HEK293T (cell line): ENCODE measurements at regions not wholly inside any gene's neighbourhood (a gene's known extent, or its start where the extent isn't known, plus 50 kb on each side); places are given as distances from the start of the nearest gene placed in this dataset.

Experiments
- ARNT ChIP-seq: fragments of 450-650 bp; IDR thresholded peaks from 2 replicates; pipeline ENCODE4 v1.6.1; 2017; ENCODE audit warnings: mild to moderate bottlenecking
- BHLHE40 ChIP-seq: fragments of 450-650 bp; IDR thresholded peaks from 2 replicates; pipeline ENCODE4 v1.6.1; 2016; ENCODE audit warnings: mild to moderate bottlenecking, moderate library complexity, borderline replicate concordance
- FOXA1 ChIP-seq: fragments of 450-650 bp; IDR thresholded peaks from 2 replicates; pipeline ENCODE4 v1.6.1; 2016; ENCODE audit warnings: mild to moderate bottlenecking
- FOXK2 ChIP-seq: fragments of 450-650 bp; IDR thresholded peaks from 2 replicates; pipeline ENCODE4 v1.6.1; 2016; ENCODE audit warnings: mild to moderate bottlenecking
- FOXM1 ChIP-seq: fragments of 450-650 bp; IDR thresholded peaks from 2 replicates; pipeline ENCODE4 v1.6.1; 2017; ENCODE audit warnings: mild to moderate bottlenecking, borderline replicate concordance
- HDGF ChIP-seq: fragments of 450-650 bp; IDR thresholded peaks from 2 replicates; pipeline ENCODE4 v1.6.1; 2017; ENCODE audit warnings: antibody characterized with exemption, borderline replicate concordance
- L3MBTL2 ChIP-seq: fragments of 450-650 bp; conservative IDR thresholded peaks from 2 replicates; pipeline ENCODE4 v1.6.1; 2016; ENCODE audit warnings: mild to moderate bottlenecking
- NFRKB ChIP-seq: fragments of 450-650 bp; IDR thresholded peaks from 2 replicates; pipeline ENCODE4 v1.6.1; 2016; ENCODE audit warnings: mild to moderate bottlenecking, moderate library complexity
- SP1 ChIP-seq: fragments of 450-650 bp; IDR thresholded peaks from 2 replicates; pipeline ENCODE4 v1.6.1; 2017
- SUZ12 ChIP-seq: fragments of 450-650 bp; IDR thresholded peaks from 2 replicates; pipeline ENCODE4 v1.6.1; 2016; ENCODE audit warnings: mild to moderate bottlenecking
- TARDBP ChIP-seq: fragments of 450-650 bp; IDR thresholded peaks from 2 replicates; pipeline ENCODE4 v1.6.1; 2016
- ZNF384 ChIP-seq: fragments of 450-650 bp; IDR thresholded peaks from 2 replicates; pipeline ENCODE4 v1.6.1; 2016

- no peak for TF ChIP-seq FOXM1
- no peak for TF ChIP-seq NFRKB
- TF ChIP-seq SP1, result no peak
- no peak for TF ChIP-seq FOXK2
- no peak for TF ChIP-seq ZNF384
- no peak for TF ChIP-seq ARNT
- TF ChIP-seq BHLHE40, result no peak
- TF ChIP-seq FOXA1, result no peak
- TF ChIP-seq TARDBP, result no peak
- no peak for TF ChIP-seq L3MBTL2
- TF ChIP-seq HDGF, result no peak
- no peak for TF ChIP-seq SUZ12
These were observed 629.6 kb upstream of the DPP6 start for GRCh38 chr7:153422291-153423209.
